Caco-2 (cell line): ENCODE measurements at regions not wholly inside any gene's neighbourhood (a gene's known extent, or its start where the extent isn't known, plus 50 kb on each side); places are given as distances from the start of the nearest gene placed in this dataset.

Experiments
- BruUV-seq: library from RNA; stranded (reverse); fragments of 400-500 nt; replicated peaks from 2 replicates; lab custom pipeline; 2021; lab: Mats Ljungman, UMichigan
- CTCF ChIA-PET: fragments of 300-600 bp; sonication (Branson Sonifier 250); formaldehyde crosslinking; loops from one replicate; lab custom pipeline; 2022; ENCODE audit warnings: antibody characterized with exemption; lab: Charles Lee
- POLR2A ChIA-PET: fragments of 300-600 bp; sonication (Branson Sonifier 250); formaldehyde crosslinking; loops from one replicate; lab custom pipeline; 2022; ENCODE audit warnings: antibody characterized with exemption; lab: Charles Lee
- DNase-seq, 2 experiments: peaks; one replicate each; pipeline versions ENCODE4 v3.0.0 to v3.0.0-alpha.2; 2020 to 2022
- H3K27me3 ChIP-seq: replicated peaks from 2 replicates; pipeline ENCODE4 v1.6.0; 2011; ENCODE audit warnings: low read length; ENCODE audit not compliant: control insufficient read depth, insufficient read depth
- H3K36me3 ChIP-seq: 2 replicates; pipeline ENCODE4 v1.5.1; 2011; ENCODE audit warnings: low read length; ENCODE audit not compliant: control insufficient read depth, insufficient read depth
- H3K4me1 ChIP-seq: fragments of 250-450 bp; sonication (Bioruptor Pico); 2 replicates; pipeline ENCODE4 v1.5.1; 2020; ENCODE audit warnings: mild to moderate bottlenecking
- H3K4me3 ChIP-seq: 2 replicates; pipeline ENCODE4 v1.5.1; 2011; ENCODE audit warnings: low read depth, mild to moderate bottlenecking, control low read depth, low read length
- H3K9me3 ChIP-seq: fragments of 250-450 bp; sonication (Bioruptor Pico); 2 replicates; pipeline ENCODE4 v1.5.1; 2020; ENCODE audit warnings: mild to moderate bottlenecking, moderate library complexity
- H3K27ac Mint-ChIP-seq: one replicate; pipeline ENCODE4 v1.8.0; 2022; ENCODE audit warnings: mixed read lengths; ENCODE audit not compliant: unreplicated experiment
- H3K27me3 Mint-ChIP-seq: one replicate; pipeline ENCODE4 v1.8.0; 2022; ENCODE audit warnings: mixed read lengths; ENCODE audit not compliant: insufficient read depth, unreplicated experiment
- H3K36me3 Mint-ChIP-seq: one replicate; pipeline ENCODE4 v1.8.0; 2022; ENCODE audit warnings: mild to moderate bottlenecking, mixed read lengths; ENCODE audit not compliant: insufficient read depth, unreplicated experiment
- H3K4me1 Mint-ChIP-seq: one replicate; pipeline ENCODE4 v1.8.0; 2022; ENCODE audit warnings: low read depth, mixed read lengths; ENCODE audit not compliant: unreplicated experiment
- H3K4me3 Mint-ChIP-seq: one replicate; pipeline ENCODE4 v1.8.0; 2022; ENCODE audit warnings: mild to moderate bottlenecking, moderate library complexity, mixed read lengths; ENCODE audit not compliant: unreplicated experiment
- H3K9me3 Mint-ChIP-seq: one replicate; pipeline ENCODE4 v1.8.0; 2022; ENCODE audit warnings: mixed read lengths; ENCODE audit not compliant: unreplicated experiment
- CTCF ChIP-seq, 2 experiments: fragments of 200-600 bp in 1 of 2; IDR thresholded peaks; 1 replicate in 1 of 2; 2 replicates in 1 of 2; pipeline versions ENCODE4 v1.5.1 to v1.8.0; 2011 to 2022; ENCODE audit warnings: antibody characterized with exemption in 1 of 2, control low read depth in 1 of 2, inconsistent platforms in 1 of 2, low read depth in 1 of 2, low read length in 1 of 2, mild to moderate bottlenecking in 1 of 2, moderate library complexity in 1 of 2; ENCODE audit not compliant: insufficient read depth in 1 of 2, severe bottlenecking in 1 of 2, unreplicated experiment in 1 of 2
- intact Hi-C: fragments of 100-400 bp; cut with micrococcal nuclease; formaldehyde crosslinking; loops from one replicate; pipeline ENCODE4 v1.10.0; 2022; ENCODE audit not compliant: unreplicated experiment

- Mint-ChIP-seq H3K4me3 (no peak overlapping the region), H3K9me3 (peaks cover 10% of the 10 kb centered on the region), H3K4me1 (peaks cover 5% of the 10 kb centered on the region), H3K27ac (no peak overlapping the region), H3K36me3 (no peaks in the 10 kb centered on the region), H3K27me3 (peaks cover 9% of the 10 kb centered on the region)
- H3K36me3 ChIP-seq, result no peaks in the 10 kb centered on the region
- ChIA-PET CTCF (no interaction called here), POLR2A (no interaction called here)
- BruUV-seq, result no TSS peak
- no peak for TF ChIP-seq CTCF (IDR thresholded peaks at IDR 0.05; ENCODE audit: insufficient read depth in 1 of 2, low read depth in 1 of 2, low read length in 1 of 2, severe bottlenecking in 1 of 2, unreplicated experiment in 1 of 2)
- intact Hi-C loops, result no loop called here
- H3K4me3 ChIP-seq, result no peak overlapping the region
- H3K4me1 ChIP-seq, result no peaks in the 10 kb centered on the region
- DNase-seq, result no peak
- H3K27me3 ChIP-seq, result no peaks in the 10 kb centered on the region
- H3K9me3 ChIP-seq, result no peaks in the 10 kb centered on the region
Measured at GRCh38 chr4:187212446-187213080, 488.9 kb upstream of the FAT1 start.

GRCh38 chr4:187215438-187215837 is 491.8 kb upstream of the FAT1 start:
- no TSS peak for BruUV-seq
- Histone ChIP-seq H3K9me3 (no peaks in the 10 kb centered on the region), H3K27me3 (no peaks in the 10 kb centered on the region), H3K36me3 (no peaks in the 10 kb centered on the region), H3K4me3 (no peak overlapping the region), H3K4me1 (no peaks in the 10 kb centered on the region)
- Mint-ChIP-seq H3K9me3 (no peaks in the 10 kb centered on the region), H3K27ac (no peak overlapping the region), H3K4me1 (no peaks in the 10 kb centered on the region), H3K4me3 (no peak overlapping the region), H3K27me3 (peaks cover 9% of the 10 kb centered on the region), H3K36me3 (no peaks in the 10 kb centered on the region)
- TF ChIP-seq CTCF (IDR thresholded peaks at IDR 0.05; ENCODE audit: insufficient read depth in 1 of 2, low read depth in 1 of 2, low read length in 1 of 2, severe bottlenecking in 1 of 2, unreplicated experiment in 1 of 2), result no peak
- no peak for DNase-seq
- CTCF ChIA-PET, result no interaction called here
- intact Hi-C loops, result no loop called here
- POLR2A ChIA-PET, result no interaction called here

GRCh38 chr4:187218705-187219245 is 495.1 kb upstream of the FAT1 start:
- H3K9me3 ChIP-seq, result no peaks in the 10 kb centered on the region
- Mint-ChIP-seq H3K9me3 (no peaks in the 10 kb centered on the region), H3K4me1 (no peaks in the 10 kb centered on the region), H3K4me3 (no peak overlapping the region), H3K36me3 (no peaks in the 10 kb centered on the region), H3K27me3 (peaks cover 5% of the 10 kb centered on the region), H3K27ac (no peak overlapping the region)
- no peaks in the 10 kb centered on the region for H3K4me1 ChIP-seq
- H3K4me3 ChIP-seq, result no peak overlapping the region
- intact Hi-C loops, result no loop called here
- ChIA-PET CTCF (no interaction called here), POLR2A (no interaction called here)
- DNase-seq, result no peak
- TF ChIP-seq CTCF (IDR thresholded peaks at IDR 0.05; ENCODE audit: insufficient read depth in 1 of 2, low read depth in 1 of 2, low read length in 1 of 2, severe bottlenecking in 1 of 2, unreplicated experiment in 1 of 2), result no peak
- BruUV-seq, result no TSS peak
- no peaks in the 10 kb centered on the region for H3K36me3 ChIP-seq
- no peaks in the 10 kb centered on the region for H3K27me3 ChIP-seq
